GM23248 (cell line): ENCODE measurements at regions not wholly inside any gene's neighbourhood (a gene's known extent, or its start where the extent isn't known, plus 50 kb on each side); places are given as distances from the start of the nearest gene placed in this dataset.

Experiments used
- DNase-seq: peaks from one replicate; pipeline ENCODE4 v3.0.0-alpha.2; 2015
- H2AFZ ChIP-seq: fragments of 200-600 bp; sonication (generic); 2 replicates; pipeline ENCODE4 v1.6.1; 2016; ENCODE audit warnings: antibody characterized with exemption
- H3F3A ChIP-seq: fragments of 200-600 bp; sonication (generic); 2 replicates; pipeline ENCODE4 v1.6.1; 2016; ENCODE audit warnings: mild to moderate bottlenecking, antibody characterized with exemption, mixed run types; ENCODE audit not compliant: insufficient read depth
- H3K27ac ChIP-seq: fragments of 200-600 bp; sonication (generic); 2 replicates; pipeline ENCODE4 v1.5.1; 2016; ENCODE audit warnings: mild to moderate bottlenecking
- H3K27me3 ChIP-seq: fragments of 200-600 bp; sonication (generic); replicated peaks from 2 replicates; pipeline ENCODE4 v1.6.1; 2016; ENCODE audit warnings: mild to moderate bottlenecking; ENCODE audit not compliant: insufficient read depth
- H3K36me3 ChIP-seq: fragments of 200-600 bp; sonication (generic); 2 replicates; pipeline ENCODE4 v1.6.1; 2016; ENCODE audit warnings: low read depth, mild to moderate bottlenecking
- H3K4me1 ChIP-seq: fragments of 200-600 bp; sonication (generic); 2 replicates; pipeline ENCODE4 v1.6.1; 2016; ENCODE audit warnings: mild to moderate bottlenecking; ENCODE audit not compliant: insufficient read depth
- H3K4me2 ChIP-seq: fragments of 200-600 bp; sonication (generic); one replicate; pipeline ENCODE4 v1.6.1; 2016; ENCODE audit warnings: mild to moderate bottlenecking; ENCODE audit not compliant: unreplicated experiment
- H3K4me3 ChIP-seq: fragments of 200-600 bp; sonication (generic); 2 replicates; pipeline ENCODE4 v1.5.1; 2016; ENCODE audit warnings: mild to moderate bottlenecking
- H3K79me2 ChIP-seq: fragments of 200-600 bp; sonication (generic); 2 replicates; pipeline ENCODE4 v1.6.1; 2016; ENCODE audit warnings: mild to moderate bottlenecking; ENCODE audit not compliant: insufficient read depth
- H3K9ac ChIP-seq: fragments of 200-600 bp; sonication (generic); 2 replicates; pipeline ENCODE4 v1.6.1; 2016; ENCODE audit warnings: mild to moderate bottlenecking
- H3K9me2 ChIP-seq: fragments of 200-600 bp; sonication (generic); 2 replicates; pipeline ENCODE4 v1.6.1; 2016; ENCODE audit warnings: mixed run types, mild to moderate bottlenecking, moderate library complexity; ENCODE audit not compliant: insufficient read depth
- H3K9me3 ChIP-seq: fragments of 200-600 bp; sonication (generic); one replicate; pipeline ENCODE4 v1.6.1; 2017; ENCODE audit warnings: low read depth
- H4K20me1 ChIP-seq: fragments of 200-600 bp; sonication (generic); 2 replicates; pipeline ENCODE4 v1.6.0; 2016; ENCODE audit not compliant: insufficient read depth
- EZH2 ChIP-seq: fragments of 200-600 bp; sonication (generic); IDR thresholded peaks from 2 replicates; pipeline ENCODE4 v1.6.1; 2018; ENCODE audit warnings: antibody characterized with exemption, mild to moderate bottlenecking; ENCODE audit not compliant: insufficient read depth, poor library complexity, severe bottlenecking
- EZH2phosphoT487 ChIP-seq: fragments of 200-600 bp; sonication (generic); IDR thresholded peaks from 2 replicates; pipeline ENCODE4 v1.6.1; 2018; ENCODE audit warnings: antibody characterized with exemption, moderate library complexity, mild to moderate bottlenecking, low read depth; ENCODE audit not compliant: insufficient read depth
- WGBS, 2 experiments: methylation state at CpG; one replicate each; pipeline ENCODE4 v1.1.6; 2015 to 2017; ENCODE audit warnings: low lambda C conversion rate in 2 of 2, low coverage in 1 of 2; ENCODE audit errors: missing lambda C conversion rate in 2 of 2; 5-methylcytosine and 5-hydroxymethylcytosine counted together
- in situ Hi-C: fragments of 300-500 bp; cut with MboI; formaldehyde crosslinking; loops from 2 replicates; pipeline ENCODE4 v1.15.0; 2020

DNA sequence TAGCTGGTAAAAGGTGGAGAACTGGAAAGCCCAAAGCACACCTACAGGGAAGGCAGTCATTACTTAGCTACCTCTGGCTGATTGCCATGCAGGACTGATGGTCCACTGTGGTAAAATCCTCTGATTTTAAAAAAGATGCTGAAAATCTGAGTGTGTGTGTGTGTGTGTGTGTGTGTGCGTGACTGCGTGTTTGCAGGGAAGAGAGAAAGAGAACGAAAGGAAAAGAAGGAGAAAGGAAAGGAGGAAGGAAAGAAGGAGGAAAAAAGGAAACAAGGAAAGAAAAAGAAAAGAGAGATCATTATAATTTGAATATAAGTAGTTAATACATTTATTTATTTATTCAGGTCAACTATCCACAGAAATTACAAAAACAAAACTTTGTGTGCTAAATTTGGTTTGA lies 488.7 kb upstream of the KCNMB2 start:
- TF ChIP-seq EZH2: no peak
- no peak for TF ChIP-seq EZH2phosphoT487
- Histone ChIP-seq H4K20me1 (no peaks in the 10 kb centered on the region), H3K9me3 (no peaks in the 10 kb centered on the region), H3K36me3 (no peaks in the 10 kb centered on the region), H2AFZ (no peak overlapping the region), H3K79me2 (no peaks in the 10 kb centered on the region), H3K9ac (no peak overlapping the region), H3K9me2 (no peaks in the 10 kb centered on the region), H3K4me1 (no peaks in the 10 kb centered on the region), H3F3A (no peaks in the 10 kb centered on the region), H3K4me2 (no peak overlapping the region), H3K27me3 (no peaks in the 10 kb centered on the region), H3K27ac (no peak overlapping the region), H3K4me3 (no peak overlapping the region)
- in situ Hi-C loops: no loop called here
- DNase-seq: no peak
- WGBS, 2 experiments: 89 to 92% methylated on average over 3 of the region's 3 CpGs

DNA sequence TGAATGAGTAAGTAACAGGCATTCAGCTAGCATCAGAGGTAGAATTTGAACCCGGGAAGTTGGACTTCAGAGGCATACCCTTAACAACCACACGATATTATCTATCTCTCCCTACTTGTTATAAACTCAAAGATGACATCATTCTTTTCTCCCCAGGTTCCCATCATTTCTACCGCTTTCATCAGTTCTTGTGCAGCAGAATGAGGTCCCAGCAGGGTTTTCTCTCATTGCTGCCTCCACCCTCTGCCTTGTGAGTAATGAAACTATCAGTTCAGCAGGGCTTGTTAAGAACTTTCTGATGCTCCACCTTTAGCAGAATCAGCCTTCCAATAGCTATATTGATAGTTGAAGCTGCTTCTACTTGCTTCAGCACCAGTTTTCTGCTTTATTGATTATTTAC lies 487.5 kb upstream of the KCNMB2 start:
- no peaks in the 10 kb centered on the region for H3K27me3 ChIP-seq
- H3K4me1 ChIP-seq: no peaks in the 10 kb centered on the region
- H3K27ac ChIP-seq: no peak overlapping the region
- no peaks in the 10 kb centered on the region for H3K9me2 ChIP-seq
- in situ Hi-C loops: no loop called here
- no peak overlapping the region for H3K4me2 ChIP-seq
- WGBS, 2 experiments: 56 to 57% methylated on average over 3 of the region's 3 CpGs
- H3K9ac ChIP-seq: no peak overlapping the region
- no peaks in the 10 kb centered on the region for H4K20me1 ChIP-seq
- H3K9me3 ChIP-seq: no peaks in the 10 kb centered on the region
- no peaks in the 10 kb centered on the region for H3K36me3 ChIP-seq
- H2AFZ ChIP-seq: no peak overlapping the region
- H3F3A ChIP-seq: no peaks in the 10 kb centered on the region
- H3K79me2 ChIP-seq: no peaks in the 10 kb centered on the region
- TF ChIP-seq EZH2phosphoT487: no peak
- TF ChIP-seq EZH2: no peak
- DNase-seq: peak; percentile 33
- H3K4me3 ChIP-seq: no peak overlapping the region

DNA sequence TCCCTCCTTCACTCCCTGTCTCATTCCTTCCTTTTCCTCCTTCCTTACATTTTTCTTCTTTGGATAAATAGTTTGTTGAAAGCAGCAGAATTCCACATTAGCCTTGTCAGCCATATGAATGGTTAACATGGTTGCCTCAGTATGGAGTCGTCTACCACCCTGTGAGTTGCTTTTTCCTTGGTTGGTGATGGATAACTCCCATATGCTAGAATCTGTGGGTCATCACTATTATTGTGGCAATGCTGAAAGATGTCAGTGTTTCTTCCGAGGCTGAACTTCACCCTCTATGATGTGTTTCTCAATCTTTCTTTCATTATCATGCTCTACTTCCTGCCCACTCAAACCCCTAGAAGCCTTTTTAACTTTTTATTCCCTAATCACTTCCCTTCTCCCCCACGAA lies 481.8 kb upstream of the KCNMB2 start:
- Histone ChIP-seq H3K9ac (no peak overlapping the region), H3K4me2 (no peak overlapping the region), H3F3A (peaks cover 3% of the 10 kb centered on the region; the same call in 1 of the 2 replicates), H3K27ac (no peak overlapping the region), H4K20me1 (no peaks in the 10 kb centered on the region), H3K9me3 (no peaks in the 10 kb centered on the region), H3K4me3 (no peak overlapping the region), H2AFZ (no peak overlapping the region), H3K79me2 (no peaks in the 10 kb centered on the region), H3K36me3 (no peaks in the 10 kb centered on the region), H3K9me2 (no peaks in the 10 kb centered on the region), H3K4me1 (peaks cover 4% of the 10 kb centered on the region), H3K27me3 (no peaks in the 10 kb centered on the region)
- TF ChIP-seq EZH2 (no peak), EZH2phosphoT487 (no peak)
- WGBS, 2 experiments: 69 to 73% methylated on average over 3 of the region's 3 CpGs
- no peak for DNase-seq
- in situ Hi-C loops: no loop called here

DNA sequence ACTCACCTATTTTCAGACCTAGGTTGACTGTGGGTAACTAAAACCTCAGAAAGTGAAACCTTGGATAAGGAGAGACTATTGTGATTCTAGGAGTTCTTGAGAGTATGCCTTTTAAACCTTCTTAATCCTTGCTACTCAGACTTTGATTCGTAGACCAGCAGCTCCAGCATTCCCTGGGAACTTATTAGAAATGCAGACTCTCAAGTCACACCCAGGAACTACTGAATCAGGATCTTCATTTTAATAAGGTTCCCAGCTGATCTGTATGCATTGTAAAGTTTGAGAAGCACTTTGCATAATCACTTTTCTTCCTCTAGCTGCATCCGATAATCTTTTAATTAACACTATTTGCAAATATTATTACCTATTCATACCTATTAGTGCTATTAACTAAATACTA lies 480.3 kb upstream of the KCNMB2 start:
- WGBS, 2 experiments: 90 to 95% methylated on average over 2 of the region's 2 CpGs
- H3K4me3 ChIP-seq: no peak overlapping the region
- H3K9me3 ChIP-seq: no peaks in the 10 kb centered on the region
- no peak overlapping the region for H3K4me2 ChIP-seq
- TF ChIP-seq EZH2: no peak
- TF ChIP-seq EZH2phosphoT487: no peak
- H3K9me2 ChIP-seq: no peaks in the 10 kb centered on the region
- no peaks in the 10 kb centered on the region for H3K27me3 ChIP-seq
- H2AFZ ChIP-seq: no peak overlapping the region
- peaks cover 19% of the 10 kb centered on the region for H3K4me1 ChIP-seq
- no peaks in the 10 kb centered on the region for H3K79me2 ChIP-seq
- in situ Hi-C loops: no loop called here
- no peak overlapping the region for H3K27ac ChIP-seq
- no peak overlapping the region for H3K9ac ChIP-seq
- H3K36me3 ChIP-seq: no peaks in the 10 kb centered on the region
- peaks cover 16% of the 10 kb centered on the region; the same call in 1 of the 2 replicates for H3F3A ChIP-seq
- no peak for DNase-seq
- no peaks in the 10 kb centered on the region for H4K20me1 ChIP-seq

DNA sequence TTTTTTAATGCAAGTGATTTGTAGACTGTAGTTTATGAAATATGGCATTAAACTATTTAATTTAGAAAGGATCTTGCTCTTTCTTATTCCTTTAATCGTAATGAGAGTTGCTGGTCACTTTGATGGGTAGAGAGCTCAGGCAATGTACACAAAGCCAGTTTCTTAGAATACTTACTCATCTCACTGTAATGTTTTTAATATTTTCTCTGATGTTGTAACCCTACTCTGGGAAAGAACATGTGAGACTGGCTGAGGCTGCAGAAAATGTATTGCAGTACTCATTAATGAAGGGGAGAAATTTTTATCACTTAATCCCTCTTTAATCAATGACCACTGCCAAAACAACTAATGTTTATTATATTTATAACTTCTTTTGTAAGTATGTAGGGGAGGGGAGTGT lies 479.4 kb upstream of the KCNMB2 start:
- H3K36me3 ChIP-seq: no peaks in the 10 kb centered on the region
- no peak overlapping the region for H2AFZ ChIP-seq
- in situ Hi-C loops: no loop called here
- peaks cover 21% of the 10 kb centered on the region for H3K4me1 ChIP-seq
- H3K79me2 ChIP-seq: no peaks in the 10 kb centered on the region
- H3K9me3 ChIP-seq: no peaks in the 10 kb centered on the region
- no peaks in the 10 kb centered on the region for H3K9me2 ChIP-seq
- TF ChIP-seq EZH2phosphoT487 (no peak), EZH2 (no peak)
- no peaks in the 10 kb centered on the region for H4K20me1 ChIP-seq
- H3K4me3 ChIP-seq: no peak overlapping the region
- no peak overlapping the region for H3K9ac ChIP-seq
- peak; percentile 32 for DNase-seq
- no peak overlapping the region for H3K27ac ChIP-seq
- no peak overlapping the region for H3K4me2 ChIP-seq
- 88 to 100% methylated on average over 1 of the region's 1 CpG for WGBS, 2 experiments
- peaks cover 17% of the 10 kb centered on the region; the same call in 1 of the 2 replicates for H3F3A ChIP-seq
- no peaks in the 10 kb centered on the region for H3K27me3 ChIP-seq
